Stomach (tissue), 8 donors: ENCODE measurements at regions not wholly inside any gene's neighbourhood (a gene's known extent, or its start where the extent isn't known, plus 50 kb on each side); places are given as distances from the start of the nearest gene placed in this dataset.
A peak's percentile ranks its signal among the peaks of the same experiment; 100 is the strongest.

Experiments used
- DNase-seq, 2 donors: peaks; one replicate each; pipeline versions ENCODE4 v3.0.0 to v3.0.0-alpha.2; 2013 to 2019
- H3K27ac ChIP-seq, 5 donors: fragments of 200-600 bp in 4 of 5; sonication (generic) in 4 of 5; one replicate each; pipeline ENCODE4 v1.5.1; 2013 to 2019; ENCODE audit warnings: mild to moderate bottlenecking in 1 of 5, moderate library complexity in 1 of 5
- H3K27me3 ChIP-seq, 3 donors: fragments of 200-600 bp; sonication (generic); one replicate each; pipeline ENCODE4 v1.5.1; 2017 to 2019; ENCODE audit warnings: mixed run types in 1 of 3
- H3K36me3 ChIP-seq, 4 donors: fragments of 200-600 bp; sonication (generic); 1 replicate in 3 of 4; 2 replicates in 1 of 4; pipeline ENCODE4 v1.5.1; 2016 to 2019
- H3K4me1 ChIP-seq, 4 donors: fragments of 200-600 bp; sonication (generic); one replicate each; pipeline ENCODE4 v1.5.1; 2016 to 2019
- H3K4me3 ChIP-seq, 4 donors: fragments of 200-600 bp; sonication (generic) in 3 of 4; one replicate each; pipeline ENCODE4 v1.5.1; 2016 to 2019; ENCODE audit warnings: mild to moderate bottlenecking in 1 of 4
- H3K9me3 ChIP-seq, 4 donors: fragments of 200-600 bp; sonication (generic); one replicate each; pipeline ENCODE4 v1.5.1; 2016 to 2019
- CTCF ChIP-seq, 7 experiments: fragments of 450-650 bp in 4 of 7; fragments of 200-600 bp in 3 of 7; sonication (generic) in 3 of 7; IDR thresholded peaks; one replicate each; pipeline ENCODE4 v1.5.1; 2016 to 2019; ENCODE audit warnings: antibody characterized with exemption in 7 of 7, control low read depth in 2 of 7, mild to moderate bottlenecking in 1 of 7
- EP300 ChIP-seq: sonication (generic); formaldehyde crosslinking; IDR thresholded peaks from one replicate; pipeline ENCODE4 v1.6.1; 2017; ENCODE audit warnings: antibody characterized with exemption
- POLR2A ChIP-seq, 4 donors: fragments of 450-650 bp; IDR thresholded peaks; one replicate each; pipeline ENCODE4 v1.6.1; 2016; ENCODE audit warnings: antibody characterized with exemption in 4 of 4, control low read depth in 2 of 4, mild to moderate bottlenecking in 1 of 4, moderate library complexity in 1 of 4
- POLR2AphosphoS5 ChIP-seq, 3 donors: sonication (generic); formaldehyde crosslinking; IDR thresholded peaks; one replicate each; pipeline ENCODE4 v1.6.1; 2016; ENCODE audit warnings: antibody characterized with exemption in 3 of 3
- WGBS, 5 donors: extraction: QIAGEN DNeasy Blood & Tissue Kit in 3 of 5; methylation state at CpG; one replicate each; pipeline versions ENCODE4 v1.1.5 to v1.1.7; 2013 to 2018; 5-methylcytosine and 5-hydroxymethylcytosine counted together
- intact Hi-C: fragments of 100-400 bp; cut with DNase I; formaldehyde crosslinking; loops from one replicate; pipeline ENCODE4 v1.15.1; 2023; ENCODE audit warnings: low total_unique reads
- donor health status: healthy with polysubstance abuse.
- donor health status: Bipolar disorder and iron deficiency.
- donor health status: healthy.

- WGBS, 5 donors = 20 to 56% (median 47%) methylated on average over 1 of the region's 1 CpG
Measured at GRCh38 chr9:118961857-118962256, 407.4 kb downstream of the BRINP1 start.

GRCh38 chr9:118962426-118962825, 406.8 kb downstream of the BRINP1 start:
- TF ChIP-seq POLR2AphosphoS5 (IDR thresholded peaks at IDR 0.05) (no peak), EP300 (no peak), POLR2A (IDR thresholded peaks at IDR 0.05) (no peak), CTCF (IDR thresholded peaks at IDR 0.05) (no peak)
- no peak overlapping the region for H3K27ac ChIP-seq

More at GRCh38 chr9:118961857-118962256, 407.4 kb downstream of the BRINP1 start:
- no peak for TF ChIP-seq EP300
- TF ChIP-seq POLR2AphosphoS5 (IDR thresholded peaks at IDR 0.05) = no peak
- TF ChIP-seq CTCF (IDR thresholded peaks at IDR 0.05) = no peak
- TF ChIP-seq POLR2A (IDR thresholded peaks at IDR 0.05) = no peak
- peak in 1 of 2 donors; percentile 28 for DNase-seq
- Histone ChIP-seq H3K9me3 (no peaks in the 10 kb centered on the region), H3K27ac (no peak overlapping the region), H3K36me3 (no peaks in the 10 kb centered on the region), H3K27me3 (no peaks in the 10 kb centered on the region), H3K4me3 (no peak overlapping the region), H3K4me1 (no peaks in the 10 kb centered on the region)
- intact Hi-C loops = no loop called here

GRCh38 chr9:118963674-118964073, 405.6 kb downstream of the BRINP1 start:
- Histone ChIP-seq H3K27me3 (no peaks in the 10 kb centered on the region), H3K4me3 (no peak overlapping the region), H3K4me1 (no peaks in the 10 kb centered on the region), H3K9me3 (no peaks in the 10 kb centered on the region), H3K36me3 (no peaks in the 10 kb centered on the region), H3K27ac (no peak overlapping the region)
- intact Hi-C loops = no loop called here
- no peak for TF ChIP-seq CTCF (IDR thresholded peaks at IDR 0.05)
- no peak for TF ChIP-seq POLR2A (IDR thresholded peaks at IDR 0.05)
- no peak for TF ChIP-seq POLR2AphosphoS5 (IDR thresholded peaks at IDR 0.05)
- no peak for TF ChIP-seq EP300
- WGBS, 5 donors = 83 to 90% (median 89%) methylated on average over 2 of the region's 2 CpGs
- no peak for DNase-seq

More at GRCh38 chr9:118962426-118962825, 406.8 kb downstream of the BRINP1 start:
- 57 to 78% (median 66%) methylated on average over 3 of the region's 3 CpGs for WGBS, 5 donors
- no peaks in the 10 kb centered on the region for H3K27me3 ChIP-seq
- H3K9me3 ChIP-seq = no peaks in the 10 kb centered on the region
- DNase-seq = no peak
- intact Hi-C loops = no loop called here
- no peaks in the 10 kb centered on the region for H3K4me1 ChIP-seq
- no peaks in the 10 kb centered on the region for H3K36me3 ChIP-seq
- H3K4me3 ChIP-seq = no peak overlapping the region

- no peaks in the 10 kb centered on the region for H3K27me3 ChIP-seq
- WGBS, 5 donors = 82 to 96% (median 90%) methylated on average over 3 of the region's 3 CpGs
- peaks cover 0 to 6% (median 2%) of the 10 kb centered on the region in 4 donors for H3K9me3 ChIP-seq
- H3K4me3 ChIP-seq = no peak overlapping the region
- H3K36me3 ChIP-seq = no peaks in the 10 kb centered on the region
- TF ChIP-seq POLR2A (IDR thresholded peaks at IDR 0.05) (no peak), POLR2AphosphoS5 (IDR thresholded peaks at IDR 0.05) (no peak), EP300 (no peak), CTCF (IDR thresholded peaks at IDR 0.05) (no peak)
- intact Hi-C loops = no loop called here
- DNase-seq = no peak
- H3K27ac ChIP-seq = no peak overlapping the region
- no peaks in the 10 kb centered on the region for H3K4me1 ChIP-seq
Measured at GRCh38 chr9:118967901-118968300, 401.3 kb downstream of the BRINP1 start.
